Right lobe of liver (tissue), 6 donors: ENCODE measurements at regions not wholly inside any gene's neighbourhood (a gene's known extent, or its start where the extent isn't known, plus 50 kb on each side); places are given as distances from the start of the nearest gene placed in this dataset.

ENCODE experiments used
- ATAC-seq, 4 donors: fragments of 200-7000 bp; cut with Tn5 transposase; one replicate each; pipeline ENCODE4 v1.9.1; 2020; ENCODE audit warnings: mild to moderate bottlenecking in 4 of 4, moderate library complexity in 4 of 4
- DNase-seq, 3 donors: peaks; one replicate each; pipeline ENCODE4 v3.0.0-alpha.2; 2020
- H3K27ac ChIP-seq, 3 donors: fragments of 200-600 bp; one replicate each; pipeline ENCODE4 v1.8.0; 2022
- H3K27me3 ChIP-seq, 2 donors: fragments of 200-600 bp; one replicate each; pipeline ENCODE4 v1.8.0; 2022
- H3K36me3 ChIP-seq, 4 donors: fragments of 200-600 bp; sonication (generic) in 1 of 4; one replicate each; pipeline versions ENCODE4 v1.5.1 to v1.8.0; 2017 to 2022; ENCODE audit warnings: control low read depth in 1 of 4
- H3K4me1 ChIP-seq, 4 donors: fragments of 200-600 bp; sonication (generic) in 1 of 4; one replicate each; pipeline versions ENCODE4 v1.5.1 to v1.8.0; 2017 to 2022; ENCODE audit warnings: control low read depth in 1 of 4
- H3K4me3 ChIP-seq, 3 donors: fragments of 200-600 bp; one replicate each; pipeline ENCODE4 v1.8.0; 2022
- H3K9me3 ChIP-seq, 4 donors: fragments of 200-600 bp; sonication (generic) in 1 of 4; one replicate each; pipeline versions ENCODE4 v1.5.1 to v1.8.0; 2017 to 2022; ENCODE audit warnings: control low read depth in 1 of 4
- CTCF ChIP-seq, 4 donors: fragments of 200-600 bp in 3 of 4; fragments of 450-650 bp in 1 of 4; IDR thresholded peaks; one replicate each; pipeline versions ENCODE4 v1.5.1 to v1.8.0; 2016 to 2022; ENCODE audit warnings: antibody characterized with exemption in 4 of 4, mild to moderate bottlenecking in 2 of 4
- POLR2A ChIP-seq: fragments of 450-650 bp; IDR thresholded peaks from one replicate; pipeline ENCODE4 v1.6.1; 2017; ENCODE audit warnings: antibody characterized with exemption, mild to moderate bottlenecking
- WGBS: methylation state at CpG from one replicate; pipeline ENCODE4 v1.1.6; 2018; ENCODE audit warnings: low coverage, low lambda C conversion rate; ENCODE audit not compliant: insufficient coverage; ENCODE audit errors: missing lambda C conversion rate; 5-methylcytosine and 5-hydroxymethylcytosine counted together
- intact Hi-C, 2 donors: fragments of 100-400 bp; cut with DNase I; formaldehyde crosslinking; loops; one replicate each; pipeline versions ENCODE4 v1.11.2 to v1.14.1; 2022
- donor health status: DM: no; HTN: yes; CAD: no.
- donor health status: DM: no; HTN: no; CAD: no.
- donor health status: DM: no; HTN: no; CAD: no.
- donor health status: DM: no; HTN: yes; CAD: no.
- donor health status: DM: no; HTN: yes; CAD: no.

DNA sequence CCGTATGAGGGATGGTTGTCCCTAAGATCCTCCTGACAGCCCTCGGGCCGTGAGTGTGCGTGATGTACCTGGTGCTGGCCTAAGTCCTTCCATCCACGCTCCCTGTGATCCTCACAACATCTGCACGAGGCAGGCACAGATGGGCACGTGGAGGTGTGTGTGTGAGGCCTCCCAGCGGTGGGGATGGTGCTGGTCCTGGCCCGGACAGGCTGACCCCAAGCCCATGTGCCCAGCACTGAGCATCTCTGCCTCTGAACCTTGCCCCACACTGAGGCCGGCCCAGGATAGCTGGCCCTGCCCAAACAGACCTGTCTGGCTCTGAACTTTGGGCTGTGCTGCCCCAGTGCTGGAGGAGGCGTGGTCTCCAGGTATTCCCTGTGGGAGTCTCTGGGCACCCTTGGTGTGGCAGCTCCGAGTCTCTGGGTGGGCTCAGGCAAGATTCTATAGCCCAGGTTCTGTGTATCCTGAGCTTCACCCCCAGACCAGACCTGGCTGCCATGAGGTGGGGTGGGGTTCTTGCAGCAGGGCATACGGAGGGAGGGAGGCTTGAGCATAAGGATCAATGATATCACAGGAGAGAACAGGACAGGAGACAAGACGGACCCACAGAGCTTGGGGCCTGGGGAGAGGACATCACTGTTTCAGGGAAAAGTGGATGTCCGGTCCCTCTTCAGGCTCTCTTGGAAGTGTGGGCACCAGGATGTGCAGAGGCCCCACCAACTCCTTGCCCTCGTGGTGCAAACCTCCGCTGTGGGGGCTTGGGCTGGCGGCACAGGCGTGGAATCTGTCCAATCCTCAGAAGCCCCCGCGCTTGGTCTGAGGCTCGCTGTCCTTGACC lies 881.8 kb downstream of the BRD1 start:
- 40% methylated on average over 2 of the region's 22 CpGs for WGBS
- no peak overlapping the region for H3K27ac ChIP-seq
- TF ChIP-seq POLR2A (no peak), CTCF (IDR thresholded peaks at IDR 0.05) (no peak)
- no peaks in the 10 kb centered on the region for H3K36me3 ChIP-seq
- DNase-seq = peak in 2 of 3 donors; percentile 22
- intact Hi-C loops = no loop called here
- ATAC-seq = peak in 1 of 4 donors; percentile 38
- no peak overlapping the region for H3K4me3 ChIP-seq
- no peaks in the 10 kb centered on the region for H3K4me1 ChIP-seq
- H3K27me3 ChIP-seq = no peaks in the 10 kb centered on the region
- H3K9me3 ChIP-seq = no peaks in the 10 kb centered on the region

DNA sequence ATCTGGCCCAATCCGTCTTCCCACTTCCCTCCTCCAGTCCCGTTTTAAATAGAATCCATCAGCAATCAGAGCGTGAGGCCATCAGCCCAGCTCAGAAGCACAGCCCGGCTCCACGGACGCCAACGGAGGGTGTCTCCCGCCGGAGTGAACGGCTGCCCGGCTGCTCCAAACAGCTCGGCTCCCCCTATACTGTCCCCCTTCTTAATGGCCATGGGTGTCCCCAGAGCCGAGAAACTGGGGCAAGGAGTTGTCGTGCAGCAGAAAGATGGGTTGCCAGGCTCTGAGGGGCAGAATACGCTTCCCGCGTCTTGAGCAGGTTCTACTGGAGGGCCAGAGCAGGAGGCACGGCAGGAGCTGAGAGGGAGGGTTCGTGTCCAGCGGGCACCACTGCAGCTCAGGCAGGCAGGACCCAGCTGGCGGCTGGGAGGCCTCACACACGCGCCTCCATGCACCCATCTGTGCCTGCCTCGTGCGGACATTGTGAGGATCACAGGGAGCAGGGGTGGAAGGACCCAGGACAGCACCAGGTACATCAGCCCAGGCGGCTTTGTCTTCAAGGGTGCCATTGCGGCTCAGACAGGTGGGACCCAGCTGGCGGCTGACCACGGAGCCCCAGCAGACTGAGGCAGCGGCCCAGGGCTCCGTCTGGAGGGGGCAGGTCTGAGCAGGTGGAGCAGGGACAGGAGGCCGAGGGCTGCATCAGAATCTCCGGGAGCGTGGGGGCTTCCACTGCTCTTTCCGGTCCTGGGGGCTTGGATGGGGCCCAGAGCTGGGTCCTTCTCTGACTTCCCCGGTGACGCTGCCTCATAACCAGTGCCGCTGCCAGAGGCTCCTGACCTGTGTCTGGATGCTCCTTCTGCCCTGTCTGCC lies 882.7 kb downstream of the BRD1 start:
- Histone ChIP-seq H3K4me1 (no peaks in the 10 kb centered on the region), H3K9me3 (no peaks in the 10 kb centered on the region), H3K27ac (no peak overlapping the region), H3K27me3 (no peaks in the 10 kb centered on the region), H3K36me3 (no peaks in the 10 kb centered on the region), H3K4me3 (no peak overlapping the region)
- 80% methylated on average over 12 of the region's 38 CpGs for WGBS
- TF ChIP-seq POLR2A (no peak), CTCF (IDR thresholded peaks at IDR 0.05) (no peak)
- DNase-seq (peak in 1 of 3 donors; percentile 32), ATAC-seq (no peak)
- intact Hi-C loops = no loop called here

DNA sequence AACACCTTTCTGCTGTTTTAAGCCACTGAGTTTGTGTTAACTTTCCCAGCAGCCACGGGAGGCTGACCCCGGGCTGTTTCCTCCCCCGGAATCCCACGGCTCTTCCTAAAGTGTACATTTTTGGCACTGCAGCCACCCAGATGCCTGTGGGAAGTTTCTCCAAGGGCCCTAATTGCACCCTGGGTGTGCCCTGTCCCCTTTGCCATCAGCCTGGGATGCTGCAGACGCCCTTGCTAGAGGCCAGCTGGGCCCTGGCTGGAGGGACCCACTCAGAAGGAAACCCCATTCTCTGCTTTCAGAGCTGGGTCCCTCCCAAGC lies 883.3 kb downstream of the BRD1 start:
- Histone ChIP-seq H3K4me3 (no peak overlapping the region), H3K4me1 (no peaks in the 10 kb centered on the region), H3K36me3 (no peaks in the 10 kb centered on the region), H3K27ac (no peak overlapping the region), H3K27me3 (no peaks in the 10 kb centered on the region), H3K9me3 (no peaks in the 10 kb centered on the region)
- intact Hi-C loops = no loop called here
- TF ChIP-seq POLR2A (no peak), CTCF (IDR thresholded peaks at IDR 0.05) (no peak)
- ATAC-seq (no peak), DNase-seq (no peak)
- whole genome bisulfite sequencing = 40% methylated on average over 1 of the region's 5 CpGs

DNA sequence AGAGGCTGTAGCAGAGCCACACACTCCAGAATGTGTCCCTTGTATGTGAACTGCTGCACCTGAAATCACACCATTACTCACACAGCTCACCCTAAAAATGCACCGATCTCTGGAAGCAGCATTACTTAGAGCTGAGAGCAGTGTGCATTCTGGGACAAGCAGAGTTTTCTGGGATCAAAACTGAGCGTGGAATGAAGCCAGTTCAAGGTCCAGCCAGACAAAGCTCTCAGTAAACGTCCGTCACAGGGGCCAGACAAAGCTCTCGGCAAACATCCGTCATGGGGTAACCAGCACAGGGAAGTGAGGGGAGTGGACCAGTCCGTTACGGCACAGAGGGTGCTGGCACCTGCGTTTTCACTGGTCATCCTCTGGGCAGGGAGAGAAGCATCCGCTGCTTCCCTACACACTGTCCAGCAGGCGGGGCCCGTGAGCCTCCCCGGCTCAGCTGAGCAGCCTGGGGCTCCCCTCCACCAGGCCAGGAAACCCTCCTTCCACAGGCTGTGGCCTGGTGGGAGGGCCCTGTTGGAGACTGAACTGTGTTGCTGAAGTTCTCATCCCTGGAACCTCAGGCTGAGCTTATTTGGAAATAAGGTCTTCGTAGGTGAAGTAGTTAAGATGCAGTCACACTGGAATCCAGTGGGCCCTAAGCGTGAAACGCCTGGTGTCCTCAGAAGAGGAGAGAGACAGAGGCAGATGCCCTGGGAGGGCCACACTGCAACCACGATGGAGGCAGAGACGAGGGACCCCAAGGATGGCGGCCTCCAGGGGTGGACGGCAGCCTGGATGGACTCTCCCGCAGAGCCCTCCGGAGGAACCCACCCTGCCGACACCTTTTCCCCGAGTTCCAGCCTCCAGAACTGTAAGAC lies 883.9 kb downstream of the BRD1 start:
- H3K4me1 ChIP-seq = no peaks in the 10 kb centered on the region
- no peaks in the 10 kb centered on the region for H3K9me3 ChIP-seq
- no peaks in the 10 kb centered on the region for H3K27me3 ChIP-seq
- peak; percentile 43 to 74 (median 54) for ATAC-seq
- H3K27ac ChIP-seq = no peak overlapping the region
- intact Hi-C loops = no loop called here
- H3K36me3 ChIP-seq = no peaks in the 10 kb centered on the region
- DNase-seq = peak in 2 of 3 donors; percentile 29 to 37
- TF ChIP-seq POLR2A (no peak), CTCF (IDR thresholded peaks at IDR 0.05) (peak in 3 of 4 donors; percentile 32 to 63 (median 37))
- 47% methylated on average over 7 of the region's 24 CpGs for WGBS
- H3K4me3 ChIP-seq = no peak overlapping the region
